Ramos (cell line): ENCODE measurements at regions not wholly inside any gene's neighbourhood (a gene's known extent, or its start where the extent isn't known, plus 50 kb on each side); places are given as distances from the start of the nearest gene placed in this dataset.

Experiments
- in situ Hi-C: fragments of 300-500 bp; cut with MboI; formaldehyde crosslinking; loops from one replicate; pipeline ENCODE4 v1.14.3; 2022; ENCODE audit warnings: low sequenced_read_pairs; ENCODE audit not compliant: unreplicated experiment

- in situ Hi-C loops, result no loop called here
These were observed 53.9 kb downstream of the FOXL1 start for GRCh38 chr16:86632206-86632605.

- in situ Hi-C loops, result no loop called here
These were observed 54.6 kb downstream of the FOXL1 start for GRCh38 chr16:86632944-86633343.

- in situ Hi-C loops, result no loop called here
These were observed 55.9 kb downstream of the FOXL1 start for GRCh38 chr16:86634292-86634691.

GRCh38 chr16:86635176-86635876 lies 57.0 kb downstream of the FOXL1 start:
- in situ Hi-C loops, result no loop called here

- in situ Hi-C loops, result no loop called here
These were observed 57.6 kb downstream of the FOXL1 start for GRCh38 chr16:86635926-86636325.

- in situ Hi-C loops, result no loop called here
These were observed 59.4 kb downstream of the FOXL1 start for GRCh38 chr16:86637744-86638143.

- in situ Hi-C loops, result no loop called here
These were observed 60.3 kb downstream of the FOXL1 start for GRCh38 chr16:86638642-86639041.

GRCh38 chr16:86639354-86639753 lies 61.0 kb downstream of the FOXL1 start:
- in situ Hi-C loops, result no loop called here

GRCh38 chr16:86640265-86640843 lies 62.0 kb downstream of the FOXL1 start:
- in situ Hi-C loops, result no loop called here

GRCh38 chr16:86642087-86642486 lies 63.7 kb downstream of the FOXL1 start:
- in situ Hi-C loops, result no loop called here

- in situ Hi-C loops, result no loop called here
These were observed 65.3 kb downstream of the FOXL1 start for GRCh38 chr16:86643671-86644070.

GRCh38 chr16:86647561-86647960 lies 69.2 kb downstream of the FOXL1 start:
- in situ Hi-C loops, result no loop called here

- in situ Hi-C loops, result no loop called here
These were observed 71.5 kb downstream of the FOXL1 start for GRCh38 chr16:86649875-86650274.

GRCh38 chr16:86651013-86651627 lies 72.8 kb downstream of the FOXL1 start:
- in situ Hi-C loops, result no loop called here

GRCh38 chr16:86651823-86652222 lies 73.5 kb downstream of the FOXL1 start:
- in situ Hi-C loops, result no loop called here

GRCh38 chr16:86653285-86654006 lies 75.1 kb downstream of the FOXL1 start:
- in situ Hi-C loops, result no loop called here

GRCh38 chr16:86657972-86658371 lies 79.6 kb downstream of the FOXL1 start:
- in situ Hi-C loops, result no loop called here

GRCh38 chr16:86660623-86661022 lies 82.3 kb downstream of the FOXL1 start:
- in situ Hi-C loops, result no loop called here

- in situ Hi-C loops, result no loop called here
These were observed 83.4 kb downstream of the FOXL1 start for GRCh38 chr16:86661706-86662105.

GRCh38 chr16:86662195-86662594 lies 83.8 kb downstream of the FOXL1 start:
- in situ Hi-C loops, result no loop called here

- in situ Hi-C loops, result no loop called here
These were observed 84.4 kb downstream of the FOXL1 start for GRCh38 chr16:86662740-86663139.
